ENCODE measurements at regions not wholly inside any gene's neighbourhood (a gene's known extent, or its start where the extent isn't known, plus 50 kb on each side); places are given as distances from the start of the nearest gene placed in this dataset.

DNA sequence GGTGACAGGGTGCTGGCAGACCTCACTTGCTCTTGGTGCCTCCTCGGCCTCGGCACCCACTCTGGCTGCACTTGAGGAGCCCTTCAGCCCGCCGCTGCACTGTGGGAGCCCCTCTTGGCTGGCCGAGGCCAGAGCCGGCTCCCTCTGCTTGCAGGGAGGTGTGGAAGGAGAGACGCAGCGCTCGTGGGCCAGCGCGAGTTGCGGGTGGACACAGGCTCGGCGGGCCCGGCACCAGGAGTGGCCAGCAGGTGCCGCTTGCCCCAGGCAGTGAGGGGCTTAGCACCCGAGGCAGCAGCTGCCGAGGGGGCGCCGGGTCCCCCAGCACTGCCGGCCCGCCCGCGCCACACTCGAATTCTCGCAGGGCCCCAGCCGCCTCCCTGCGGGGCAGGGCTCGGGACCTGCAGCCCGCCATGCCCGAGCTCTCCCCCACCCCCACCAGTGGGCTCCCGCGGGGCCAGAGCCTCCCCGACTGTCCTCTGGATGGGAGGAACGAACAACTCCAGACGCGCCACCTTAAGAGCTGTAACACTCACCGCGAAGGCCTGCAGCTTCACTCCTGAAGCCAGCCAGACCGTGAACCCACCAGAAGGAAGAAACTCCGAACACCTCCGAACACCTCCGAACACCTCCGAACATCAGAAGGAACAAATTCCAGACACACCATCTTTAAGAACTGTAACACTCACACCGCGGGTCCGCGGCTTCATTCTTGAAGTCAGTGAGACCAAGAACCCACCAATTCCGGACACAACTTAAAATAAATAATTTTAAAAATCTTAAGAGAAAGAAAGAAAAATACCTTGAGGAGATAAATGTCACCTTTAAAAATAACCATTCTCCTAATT is 311.1 kb upstream of the SLC7A11 start:
- dilution Hi-C loops (cut with HindIII; ENCODE audit: low sequenced_read_pairs, unreplicated experiment): no loop called here

More for the DNA sequence above, 311.1 kb upstream of the SLC7A11 start:
- Histone ChIP-seq H3K9me1 (ENCODE audit: insufficient read depth, low read length) (no peaks in the 10 kb centered on the region), H3K18ac (ENCODE audit: low read depth, low read length) (no peak overlapping the region), H2AFZ (replicated peaks; ENCODE audit: low read length, poor library complexity) (no peak overlapping the region), H3K36me3 (ENCODE audit: control insufficient read depth, insufficient read depth, low read length) (no peaks in the 10 kb centered on the region), H4K5ac (ENCODE audit: low read depth, low read length) (no peak overlapping the region), H2BK5ac (ENCODE audit: low read depth, low read length, poor library complexity, severe bottlenecking) (no peak overlapping the region), H3K14ac (replicated peaks; ENCODE audit: low read depth, low read length) (no peak overlapping the region), H4K91ac (ENCODE audit: insufficient read depth, low read depth, low read length) (no peak overlapping the region), H4K8ac (ENCODE audit: low read depth in 2 of 2, low read length in 2 of 2) (no peak overlapping the region), H3K79me1 (ENCODE audit: low read depth in 1 of 2, low read length in 2 of 2) (no peaks in the 10 kb centered on the region), H3K4me1 (ENCODE audit: control insufficient read depth, insufficient read depth, low read length) (no peaks in the 10 kb centered on the region), H3K27ac (ENCODE audit: insufficient read depth, low read length) (no peak overlapping the region), H3K56ac (ENCODE audit: extremely low read depth, insufficient read depth, low read length) (no peak overlapping the region), H3K27me3 (ENCODE audit: control insufficient read depth, insufficient read depth, low read length) (no peaks in the 10 kb centered on the region), H3K4me2 (ENCODE audit: low read depth, low read length) (no peak overlapping the region), H3K9me3 (ENCODE audit: control insufficient read depth, insufficient read depth, low read length) (no peaks in the 10 kb centered on the region), H2BK120ac (ENCODE audit: low read depth, low read length) (no peak overlapping the region), H3K23ac (ENCODE audit: low read depth, low read length) (no peak overlapping the region), H4K20me1 (ENCODE audit: insufficient read depth, low read length) (no peaks in the 10 kb centered on the region), H2AK9ac (replicated peaks; ENCODE audit: low read depth, low read length, poor library complexity) (no peak overlapping the region), H3K9ac (ENCODE audit: low read depth, low read length) (no peak overlapping the region), H2BK15ac (ENCODE audit: low read depth, low read length) (no peak overlapping the region), H2BK20ac (ENCODE audit: low read depth, low read length) (no peak overlapping the region), H3K4ac (ENCODE audit: low read depth, low read length) (no peak overlapping the region), H2AK5ac (ENCODE audit: low read depth, low read length) (no peak overlapping the region), H3K4me3 (ENCODE audit: insufficient read depth, low read depth, low read length) (no peak overlapping the region)
- BruUV-seq (replicated peaks): no TSS peak
- no peak for TF ChIP-seq MAZ (IDR thresholded peaks at IDR 0.05; ENCODE audit: borderline replicate concordance, low read depth, low read length)
- no peak for TF ChIP-seq RCOR1 (IDR thresholded peaks at IDR 0.05; ENCODE audit: insufficient replicate concordance, low read length)
- TF ChIP-seq NFE2L2 (IDR thresholded peaks at IDR 0.05; ENCODE audit: low read depth, low read length): no peak
- TF ChIP-seq FOS (IDR thresholded peaks at IDR 0.05; ENCODE audit: low read depth, low read length): no peak
- TF ChIP-seq MAFK (IDR thresholded peaks at IDR 0.05; ENCODE audit: low read depth, low read length): no peak
- TF ChIP-seq USF2 (IDR thresholded peaks at IDR 0.05; ENCODE audit: low read depth, low read length): no peak
- no peak for TF ChIP-seq SMC3 (IDR thresholded peaks at IDR 0.05; ENCODE audit: low read depth, low read length)
- TF ChIP-seq POLR2A (IDR thresholded peaks at IDR 0.05; ENCODE audit: low read depth, low read length): no peak
- TF ChIP-seq RFX5 (IDR thresholded peaks at IDR 0.05; ENCODE audit: low read depth, low read length): no peak
- TF ChIP-seq, protein P1, sequence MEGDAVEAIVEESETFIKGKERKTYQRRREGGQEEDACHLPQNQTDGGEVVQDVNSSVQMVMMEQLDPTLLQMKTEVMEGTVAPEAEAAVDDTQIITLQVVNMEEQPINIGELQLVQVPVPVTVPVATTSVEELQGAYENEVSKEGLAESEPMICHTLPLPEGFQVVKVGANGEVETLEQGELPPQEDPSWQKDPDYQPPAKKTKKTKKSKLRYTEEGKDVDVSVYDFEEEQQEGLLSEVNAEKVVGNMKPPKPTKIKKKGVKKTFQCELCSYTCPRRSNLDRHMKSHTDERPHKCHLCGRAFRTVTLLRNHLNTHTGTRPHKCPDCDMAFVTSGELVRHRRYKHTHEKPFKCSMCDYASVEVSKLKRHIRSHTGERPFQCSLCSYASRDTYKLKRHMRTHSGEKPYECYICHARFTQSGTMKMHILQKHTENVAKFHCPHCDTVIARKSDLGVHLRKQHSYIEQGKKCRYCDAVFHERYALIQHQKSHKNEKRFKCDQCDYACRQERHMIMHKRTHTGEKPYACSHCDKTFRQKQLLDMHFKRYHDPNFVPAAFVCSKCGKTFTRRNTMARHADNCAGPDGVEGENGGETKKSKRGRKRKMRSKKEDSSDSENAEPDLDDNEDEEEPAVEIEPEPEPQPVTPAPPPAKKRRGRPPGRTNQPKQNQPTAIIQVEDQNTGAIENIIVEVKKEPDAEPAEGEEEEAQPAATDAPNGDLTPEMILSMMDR (conservative IDR thresholded peaks at IDR 0.05; ENCODE audit: low read depth, low read length): no peak
- TF ChIP-seq BHLHE40 (IDR thresholded peaks at IDR 0.05; ENCODE audit: low read depth, low read length): no peak
- TF ChIP-seq, protein P2, sequence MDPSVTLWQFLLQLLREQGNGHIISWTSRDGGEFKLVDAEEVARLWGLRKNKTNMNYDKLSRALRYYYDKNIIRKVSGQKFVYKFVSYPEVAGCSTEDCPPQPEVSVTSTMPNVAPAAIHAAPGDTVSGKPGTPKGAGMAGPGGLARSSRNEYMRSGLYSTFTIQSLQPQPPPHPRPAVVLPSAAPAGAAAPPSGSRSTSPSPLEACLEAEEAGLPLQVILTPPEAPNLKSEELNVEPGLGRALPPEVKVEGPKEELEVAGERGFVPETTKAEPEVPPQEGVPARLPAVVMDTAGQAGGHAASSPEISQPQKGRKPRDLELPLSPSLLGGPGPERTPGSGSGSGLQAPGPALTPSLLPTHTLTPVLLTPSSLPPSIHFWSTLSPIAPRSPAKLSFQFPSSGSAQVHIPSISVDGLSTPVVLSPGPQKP (IDR thresholded peaks at IDR 0.05; ENCODE audit: borderline replicate concordance, low read depth, low read length): no peak
- TF ChIP-seq CHD1 (IDR thresholded peaks at IDR 0.05; ENCODE audit: low read depth, low read length): no peak
- no peak for TF ChIP-seq MXI1 (IDR thresholded peaks at IDR 0.05; ENCODE audit: borderline replicate concordance, low read depth, low read length)
- TF ChIP-seq RAD21 (IDR thresholded peaks at IDR 0.05; ENCODE audit: low read length): no peak
- no peak for TF ChIP-seq CEBPB (IDR thresholded peaks at IDR 0.05; ENCODE audit: low read depth, low read length)
- DNase-seq: no peak
- no peak for ATAC-seq (ENCODE audit: low read depth)
- CTCF ChIA-PET: no interaction called here
- WGBS, 2 experiments (ENCODE audit: extremely low coverage in 2 of 2, insufficient read length in 1 of 2): 100% methylated on average over 13 of the region's 49 CpGs; no CpG with 5 or more reads in 1 of the 2 experiments
- in situ Hi-C loops (cut with MboI; ENCODE audit: low sequenced_read_pairs) (no loop called here), intact Hi-C loops (cut with micrococcal nuclease) (no loop called here)
- POLR2A ChIA-PET (ENCODE audit: unreplicated experiment): no interaction called here
